ENCODE measurements at regions not wholly inside any gene's neighbourhood (a gene's known extent, or its start where the extent isn't known, plus 50 kb on each side); places are given as distances from the start of the nearest gene placed in this dataset.

DNA sequence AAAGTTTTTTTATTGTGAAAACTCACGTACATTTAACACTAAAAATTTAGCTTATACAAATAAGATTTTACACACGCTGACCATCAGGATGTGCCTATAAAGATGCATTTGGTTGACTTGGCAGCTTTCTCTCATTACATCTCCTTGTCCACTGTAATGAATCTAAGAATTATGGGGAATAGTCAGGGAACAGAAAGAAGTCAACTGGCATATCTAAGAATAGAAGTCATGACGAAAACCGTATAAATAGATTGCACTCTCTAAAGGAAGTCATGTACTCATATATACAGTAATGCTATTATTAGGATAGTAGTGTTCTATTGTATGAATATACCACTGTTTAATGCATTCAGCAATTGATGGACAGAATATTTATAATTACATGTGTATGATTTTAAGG, 575.8 kb upstream of the B3GALT2 start:
- TF ChIP-seq POLR2A (IDR thresholded peaks at IDR 0.05; ENCODE audit: low read depth, low read length): no peak
- TF ChIP-seq TAF1 (IDR thresholded peaks at IDR 0.05; ENCODE audit: low read depth, low read length): no peak
